EH (cell line): ENCODE measurements at regions not wholly inside any gene's neighbourhood (a gene's known extent, or its start where the extent isn't known, plus 50 kb on each side); places are given as distances from the start of the nearest gene placed in this dataset.

Experiments used
- DNase-seq: peaks from one replicate; pipeline ENCODE4 v3.0.0-alpha.2; 2015; ENCODE audit warnings: low read depth

GRCh38 chr12:127528551-127528950 is 738.4 kb upstream of the TMEM132C start:
- DNase-seq = no peak

- no peak for DNase-seq
Observed at GRCh38 chr12:127531542-127531941, 735.4 kb upstream of the TMEM132C start.

GRCh38 chr12:127533353-127533752 is 733.6 kb upstream of the TMEM132C start:
- DNase-seq = no peak

GRCh38 chr12:127536833-127537428 is 730.0 kb upstream of the TMEM132C start:
- no peak for DNase-seq

GRCh38 chr12:127538316-127538715 is 728.7 kb upstream of the TMEM132C start:
- DNase-seq = no peak

GRCh38 chr12:127539226-127539858 is 727.6 kb upstream of the TMEM132C start:
- no peak for DNase-seq

- no peak for DNase-seq
Observed at GRCh38 chr12:127542391-127542790, 724.6 kb upstream of the TMEM132C start.

- DNase-seq = no peak
Observed at GRCh38 chr12:127542931-127543330, 724.0 kb upstream of the TMEM132C start.

GRCh38 chr12:127546721-127547505 is 720.1 kb upstream of the TMEM132C start:
- DNase-seq = no peak

GRCh38 chr12:127548123-127548553 is 718.8 kb upstream of the TMEM132C start:
- DNase-seq = peak; percentile 96

GRCh38 chr12:127550271-127550670 is 716.7 kb upstream of the TMEM132C start:
- peak; percentile 87 for DNase-seq

- no peak for DNase-seq
Observed at GRCh38 chr12:127552838-127553237, 714.1 kb upstream of the TMEM132C start.

GRCh38 chr12:127555071-127555470 is 711.9 kb upstream of the TMEM132C start:
- no peak for DNase-seq

- no peak for DNase-seq
Observed at GRCh38 chr12:127556231-127556886, 710.6 kb upstream of the TMEM132C start.

- DNase-seq = peak; percentile 17
Observed at GRCh38 chr12:127558361-127558760, 708.6 kb upstream of the TMEM132C start.

GRCh38 chr12:127559349-127560040 is 707.5 kb upstream of the TMEM132C start:
- DNase-seq = peak; percentile 99

- no peak for DNase-seq
Observed at GRCh38 chr12:127560041-127560478, 706.9 kb upstream of the TMEM132C start.

GRCh38 chr12:127562816-127563215 is 704.2 kb upstream of the TMEM132C start:
- peak; percentile 25 for DNase-seq

- no peak for DNase-seq
Observed at GRCh38 chr12:127565241-127565640, 701.7 kb upstream of the TMEM132C start.

- no peak for DNase-seq
Observed at GRCh38 chr12:127567531-127567930, 699.4 kb upstream of the TMEM132C start.

- DNase-seq = no peak
Observed at GRCh38 chr12:127570387-127570786, 696.6 kb upstream of the TMEM132C start.

- DNase-seq = no peak
Observed at GRCh38 chr12:127570793-127571360, 696.1 kb upstream of the TMEM132C start.
